ENCODE measurements at regions not wholly inside any gene's neighbourhood (a gene's known extent, or its start where the extent isn't known, plus 50 kb on each side); places are given as distances from the start of the nearest gene placed in this dataset.

DNA sequence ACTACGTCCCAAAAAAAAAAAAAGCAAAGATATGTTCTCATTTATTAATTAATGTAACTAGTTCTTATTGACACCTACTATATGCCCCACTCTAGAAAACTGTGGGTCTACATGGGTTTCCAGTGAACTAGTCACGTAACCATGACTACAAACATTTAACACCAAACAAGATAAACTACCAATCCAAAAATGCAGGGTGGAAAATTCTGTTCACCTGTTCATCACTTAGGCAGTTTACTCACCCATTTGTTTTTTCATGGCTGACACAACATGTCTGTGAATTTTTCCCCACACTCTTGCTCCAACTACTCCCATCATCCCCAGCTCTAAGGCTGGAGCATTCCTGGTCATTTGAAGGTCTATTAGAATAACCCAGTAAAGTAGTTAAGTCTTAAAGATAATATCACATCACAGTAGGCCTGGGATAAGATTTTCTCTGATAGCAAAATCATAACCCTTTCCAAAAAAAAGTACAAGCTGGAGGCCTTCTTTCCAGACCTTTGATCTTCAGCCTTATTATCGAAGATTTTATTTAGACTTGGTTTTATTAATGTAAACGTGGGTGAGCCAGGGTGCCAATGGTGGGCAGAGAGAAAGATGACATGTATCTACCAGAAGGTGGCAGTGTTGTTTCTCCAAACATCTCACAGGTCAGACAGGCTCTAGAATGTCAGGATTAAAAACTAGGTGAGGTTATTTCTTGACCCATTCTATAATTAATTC lies 61.6 kb upstream of the DAAM1 start:
- TF ChIP-seq, protein P1, sequence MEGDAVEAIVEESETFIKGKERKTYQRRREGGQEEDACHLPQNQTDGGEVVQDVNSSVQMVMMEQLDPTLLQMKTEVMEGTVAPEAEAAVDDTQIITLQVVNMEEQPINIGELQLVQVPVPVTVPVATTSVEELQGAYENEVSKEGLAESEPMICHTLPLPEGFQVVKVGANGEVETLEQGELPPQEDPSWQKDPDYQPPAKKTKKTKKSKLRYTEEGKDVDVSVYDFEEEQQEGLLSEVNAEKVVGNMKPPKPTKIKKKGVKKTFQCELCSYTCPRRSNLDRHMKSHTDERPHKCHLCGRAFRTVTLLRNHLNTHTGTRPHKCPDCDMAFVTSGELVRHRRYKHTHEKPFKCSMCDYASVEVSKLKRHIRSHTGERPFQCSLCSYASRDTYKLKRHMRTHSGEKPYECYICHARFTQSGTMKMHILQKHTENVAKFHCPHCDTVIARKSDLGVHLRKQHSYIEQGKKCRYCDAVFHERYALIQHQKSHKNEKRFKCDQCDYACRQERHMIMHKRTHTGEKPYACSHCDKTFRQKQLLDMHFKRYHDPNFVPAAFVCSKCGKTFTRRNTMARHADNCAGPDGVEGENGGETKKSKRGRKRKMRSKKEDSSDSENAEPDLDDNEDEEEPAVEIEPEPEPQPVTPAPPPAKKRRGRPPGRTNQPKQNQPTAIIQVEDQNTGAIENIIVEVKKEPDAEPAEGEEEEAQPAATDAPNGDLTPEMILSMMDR (IDR thresholded peaks at IDR 0.05; ENCODE audit: low read depth, low read length): peak; percentile 53
- no peak overlapping the region for H3K4me3 ChIP-seq (replicated peaks in 1 of 2; ENCODE audit: low read depth in 2 of 2, low read length in 2 of 2)
- DNase-seq (ENCODE audit: low read depth in 2 of 2): peak; percentile 79 to 82

DNA sequence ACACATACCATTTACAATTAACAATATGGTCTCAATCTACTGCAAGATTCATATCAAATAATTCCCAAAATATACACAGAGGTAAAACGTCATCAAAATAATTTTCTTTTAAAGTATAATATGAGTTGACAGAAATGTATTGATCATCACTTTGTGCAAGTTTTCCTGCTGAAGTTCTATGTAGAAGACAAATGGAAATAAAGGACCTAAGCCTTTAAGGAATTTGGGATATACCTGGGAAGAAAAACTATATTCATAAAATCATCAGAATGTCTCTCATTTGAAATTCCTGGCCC lies 61.1 kb upstream of the DAAM1 start:
- H3K4me3 ChIP-seq (replicated peaks in 1 of 2; ENCODE audit: low read depth in 2 of 2, low read length in 2 of 2): no peak overlapping the region
- DNase-seq (ENCODE audit: low read depth in 2 of 2): no peak
- TF ChIP-seq, protein P1 (IDR thresholded peaks at IDR 0.05; ENCODE audit: low read depth, low read length): no peak

DNA sequence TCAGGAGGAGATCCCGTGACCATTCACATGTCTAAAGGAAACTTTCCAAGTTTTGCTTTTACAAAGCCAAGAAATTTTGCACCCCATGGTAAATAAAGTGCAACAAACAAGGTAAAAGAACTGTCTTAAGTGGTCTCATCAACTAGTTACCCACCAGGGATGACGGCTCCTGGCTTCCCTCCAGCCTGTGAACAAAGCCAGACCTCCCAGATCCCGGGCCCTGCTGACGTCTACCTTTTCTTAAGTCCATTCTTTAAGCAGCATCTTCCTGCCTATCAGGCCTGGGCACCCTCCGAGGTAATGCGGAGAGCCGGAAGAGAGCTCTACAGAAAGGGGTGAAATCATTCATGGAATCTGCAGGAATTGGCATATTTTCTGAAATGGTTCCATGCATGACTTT lies 58.0 kb upstream of the DAAM1 start:
- TF ChIP-seq, protein P1 (IDR thresholded peaks at IDR 0.05; ENCODE audit: low read depth, low read length): no peak
- no peak for DNase-seq (ENCODE audit: low read depth in 2 of 2)
- H3K4me3 ChIP-seq (replicated peaks in 1 of 2; ENCODE audit: low read depth in 2 of 2, low read length in 2 of 2): no peak overlapping the region

DNA sequence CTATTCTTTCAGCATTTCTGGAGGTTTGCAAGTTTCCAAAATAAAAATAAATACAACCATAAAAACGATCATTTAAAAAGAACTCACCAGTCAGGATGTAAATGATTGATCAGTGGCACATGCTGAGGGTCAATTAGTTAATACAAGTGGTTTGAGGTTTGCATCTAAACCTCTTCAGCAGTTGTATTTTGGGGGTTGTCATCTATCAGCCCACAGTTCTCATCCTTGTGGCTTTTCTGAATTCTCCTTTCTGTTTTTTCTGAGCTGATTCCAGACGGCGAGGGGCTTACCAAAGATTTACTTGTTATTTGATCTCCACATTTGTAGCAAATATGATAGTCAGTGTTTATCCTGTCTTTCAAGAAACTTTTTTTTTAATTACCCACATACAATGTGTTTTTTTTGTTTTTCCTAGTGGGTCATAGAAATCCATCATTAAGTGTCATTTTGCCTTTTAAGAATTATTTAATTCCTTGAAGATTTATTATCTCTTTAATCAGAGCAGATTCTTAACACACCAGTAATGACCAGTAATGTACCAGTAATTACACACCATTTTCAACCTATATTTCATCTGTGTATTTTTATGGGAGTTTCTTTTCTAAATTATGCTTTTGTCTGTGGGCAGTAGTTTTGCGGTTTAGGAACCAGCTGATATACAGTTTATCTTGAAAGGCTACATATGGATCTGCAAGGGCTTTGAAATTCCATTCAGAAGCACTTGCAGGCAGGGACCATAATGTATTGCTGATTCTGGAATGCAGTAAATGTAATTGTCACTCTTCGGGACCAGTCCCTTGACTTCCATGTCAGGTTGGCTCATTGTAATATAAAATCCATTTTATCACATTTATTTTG lies 56.3 kb upstream of the DAAM1 start:
- no peak overlapping the region for H3K4me3 ChIP-seq (replicated peaks in 1 of 2; ENCODE audit: low read depth in 2 of 2, low read length in 2 of 2)
- TF ChIP-seq, protein P1 (IDR thresholded peaks at IDR 0.05; ENCODE audit: low read depth, low read length): no peak
- DNase-seq (ENCODE audit: low read depth in 2 of 2): no peak

DNA sequence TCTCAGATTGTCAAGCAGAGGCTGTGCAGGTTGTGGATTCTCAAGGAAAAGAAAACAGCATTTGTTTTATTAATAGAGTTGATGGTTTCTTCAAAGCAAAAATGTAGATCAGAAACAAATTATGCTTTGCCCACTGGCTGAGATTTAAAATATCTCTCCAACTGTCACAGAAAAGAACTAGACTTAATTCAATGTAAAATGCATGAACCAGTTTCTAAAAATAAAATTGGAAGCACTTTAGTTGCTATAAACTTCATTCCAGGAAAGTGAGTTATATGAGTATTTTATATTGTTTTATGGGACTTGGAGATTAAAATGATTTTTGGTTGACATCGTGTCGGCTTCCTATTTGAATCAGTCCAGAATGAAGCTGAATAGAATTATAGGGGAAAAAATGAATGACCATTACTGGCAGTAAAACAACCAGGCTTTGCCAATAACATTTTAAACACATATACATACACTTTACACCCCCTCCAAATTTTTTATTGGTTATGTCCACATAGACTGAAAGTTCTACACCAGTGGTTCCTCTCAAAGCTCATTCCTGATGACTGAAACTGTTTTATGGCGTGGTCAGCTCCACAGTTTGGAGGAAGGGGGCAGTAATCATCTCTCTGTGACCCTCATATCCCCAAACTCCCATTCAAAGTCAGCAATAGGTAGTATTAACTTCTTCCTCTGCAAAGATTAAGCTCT lies 55.5 kb upstream of the DAAM1 start:
- TF ChIP-seq, protein P1 (IDR thresholded peaks at IDR 0.05; ENCODE audit: low read depth, low read length): no peak
- H3K4me3 ChIP-seq (replicated peaks in 1 of 2; ENCODE audit: low read depth in 2 of 2, low read length in 2 of 2): no peak overlapping the region
- DNase-seq (ENCODE audit: low read depth in 2 of 2): peak; percentile 16 to 24

DNA sequence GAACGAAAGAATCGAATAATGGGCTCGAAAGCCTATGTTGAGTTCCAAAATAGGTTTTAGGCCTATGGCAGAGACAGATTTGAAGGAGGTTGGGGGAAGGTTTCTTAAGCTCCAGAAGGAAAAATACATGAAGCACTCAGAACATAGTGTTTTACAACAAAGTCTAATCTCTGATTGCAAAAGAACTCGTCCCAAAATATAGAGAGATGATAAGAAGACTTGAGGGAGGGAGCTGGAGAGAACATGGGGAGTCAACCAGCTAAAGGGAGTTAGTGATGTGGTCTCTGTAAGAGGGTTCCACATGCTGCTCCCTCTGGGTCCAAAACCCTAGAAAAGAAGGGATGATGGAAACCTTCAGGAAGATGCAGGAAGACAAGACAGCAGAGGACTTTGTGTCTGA lies 54.8 kb upstream of the DAAM1 start:
- TF ChIP-seq, protein P1 (IDR thresholded peaks at IDR 0.05; ENCODE audit: low read depth, low read length): no peak
- DNase-seq (ENCODE audit: low read depth in 2 of 2): no peak
- H3K4me3 ChIP-seq (replicated peaks in 1 of 2; ENCODE audit: low read depth in 2 of 2, low read length in 2 of 2): no peak overlapping the region

Data from cardiac fibroblast (primary cell).